GM19455 (cell line): ENCODE measurements at regions not wholly inside any gene's neighbourhood (a gene's known extent, or its start where the extent isn't known, plus 50 kb on each side); places are given as distances from the start of the nearest gene placed in this dataset.

ENCODE experiments used
- ATAC-seq: cut with Tn5 transposase; IDR thresholded peaks from one replicate; pipeline ENCODE4 v1.9.1; 2021; ENCODE audit not compliant: unreplicated experiment

GRCh38 chr15:47644722-47645121 is 72.6 kb upstream of the SEMA6D start:
- no peak for ATAC-seq

GRCh38 chr15:47650564-47650963 is 66.7 kb upstream of the SEMA6D start:
- ATAC-seq = no peak

GRCh38 chr15:47652328-47652727 is 65.0 kb upstream of the SEMA6D start:
- ATAC-seq = no peak

- no peak for ATAC-seq
Observed at GRCh38 chr15:47652844-47653243, 64.5 kb upstream of the SEMA6D start.

- ATAC-seq = no peak
Observed at GRCh38 chr15:47661661-47662180, 55.6 kb upstream of the SEMA6D start.

- no peak for ATAC-seq
Observed at GRCh38 chr15:47663101-47663500, 54.2 kb upstream of the SEMA6D start.
